GM10266 (cell line): ENCODE measurements at regions not wholly inside any gene's neighbourhood (a gene's known extent, or its start where the extent isn't known, plus 50 kb on each side); places are given as distances from the start of the nearest gene placed in this dataset.
"Not testable (repeated sequence)": the region's sequence is repeated elsewhere in the genome, so short reads cannot be mapped to it uniquely, and the experiment has no call there.

ENCODE experiments used
- DNase-seq: peaks from one replicate; pipeline ENCODE4 v3.0.0; 2012; ENCODE audit errors: extremely low spot score
- CTCF ChIP-seq: IDR thresholded peaks from 2 replicates; pipeline ENCODE4 v1.5.1; 2012; ENCODE audit warnings: mild to moderate bottlenecking, low read depth; ENCODE audit not compliant: control insufficient read depth, insufficient read depth; ENCODE audit errors: missing control alignments

DNA sequence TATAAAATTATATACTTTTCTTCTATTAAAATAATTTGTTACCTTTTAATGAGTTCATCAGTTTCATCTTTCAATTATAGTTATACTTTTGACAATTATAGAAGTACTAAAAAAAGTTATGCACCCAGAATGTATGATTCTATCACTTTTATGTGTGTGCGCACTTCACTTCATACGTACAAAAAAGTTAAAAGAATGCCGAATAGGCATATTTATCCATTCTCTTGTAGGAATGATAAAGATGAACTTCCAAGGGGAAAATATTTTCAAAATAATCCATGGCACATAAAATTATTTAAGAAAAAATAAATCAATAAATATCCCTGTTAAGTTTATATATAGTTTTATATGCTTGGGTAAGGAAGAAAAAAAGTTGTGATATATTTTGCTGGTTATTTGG, 166.9 kb upstream of the PRSS1 start:
- DNase-seq = no peak
- TF ChIP-seq CTCF = no peak

GRCh38 chr7:142581341-142581740, 167.9 kb upstream of the PRSS1 start:
- DNase-seq = peak; percentile 62
- no peak for TF ChIP-seq CTCF

- DNase-seq = no peak
- TF ChIP-seq CTCF = no peak
Observed at GRCh38 chr7:142579946-142580345, 169.3 kb upstream of the PRSS1 start.

- not testable (repeated sequence) for DNase-seq
Observed at GRCh38 chr7:142575351-142575750, 173.9 kb upstream of the PRSS1 start.

DNA sequence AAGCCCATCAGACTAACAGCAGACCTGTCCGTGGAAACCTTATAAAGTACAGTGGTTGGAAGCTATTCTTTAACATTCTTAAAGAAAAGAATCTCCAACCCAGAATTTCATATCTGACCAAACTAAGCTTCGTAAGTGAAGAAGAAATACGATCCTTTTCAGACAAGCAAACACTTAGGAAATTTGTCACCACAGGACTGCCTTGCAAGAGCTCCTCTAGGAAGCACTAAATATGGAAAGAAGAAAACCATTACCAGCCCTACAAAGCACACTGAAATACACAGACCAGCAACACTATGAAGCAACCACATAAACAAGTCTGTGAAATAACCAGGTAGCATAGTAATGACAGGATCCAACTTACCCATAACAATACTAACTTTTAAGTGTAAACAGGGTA, 177.7 kb upstream of the PRSS1 start:
- TF ChIP-seq CTCF = no peak

DNA sequence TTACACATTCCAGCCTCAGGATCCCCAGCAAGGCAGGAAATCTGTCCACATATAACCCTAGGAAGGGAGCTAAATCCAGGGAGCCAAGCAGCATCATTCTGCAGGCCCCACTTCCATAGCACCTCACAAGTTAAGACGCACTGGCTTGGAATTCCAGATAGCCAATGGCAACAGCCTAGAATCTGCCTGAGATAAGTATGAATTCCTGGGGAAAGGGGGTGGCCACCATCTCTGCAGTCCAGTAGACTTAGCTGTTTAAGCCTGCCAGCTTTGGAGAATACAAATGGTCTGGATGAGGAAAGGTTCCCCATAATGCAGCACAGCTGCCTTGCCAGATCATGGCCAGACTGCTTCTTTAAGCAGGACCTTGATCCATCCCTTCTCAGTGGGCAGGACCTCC, 179.4 kb upstream of the PRSS1 start:
- no peak for DNase-seq
- no peak for TF ChIP-seq CTCF

More for the DNA sequence above, 177.7 kb upstream of the PRSS1 start:
- DNase-seq = no peak

- no peak for DNase-seq
Observed at GRCh38 chr7:142568435-142569097, 180.7 kb upstream of the PRSS1 start.

More at GRCh38 chr7:142568435-142569097, 180.7 kb upstream of the PRSS1 start:
- TF ChIP-seq CTCF = no peak
